GM18511 (cell line): ENCODE measurements at regions not wholly inside any gene's neighbourhood (a gene's known extent, or its start where the extent isn't known, plus 50 kb on each side); places are given as distances from the start of the nearest gene placed in this dataset.

Experiments used
- ATAC-seq: cut with Tn5 transposase; IDR thresholded peaks from one replicate; pipeline ENCODE4 v1.9.1; 2021; ENCODE audit warnings: mild to moderate bottlenecking, moderate library complexity; ENCODE audit not compliant: unreplicated experiment

DNA sequence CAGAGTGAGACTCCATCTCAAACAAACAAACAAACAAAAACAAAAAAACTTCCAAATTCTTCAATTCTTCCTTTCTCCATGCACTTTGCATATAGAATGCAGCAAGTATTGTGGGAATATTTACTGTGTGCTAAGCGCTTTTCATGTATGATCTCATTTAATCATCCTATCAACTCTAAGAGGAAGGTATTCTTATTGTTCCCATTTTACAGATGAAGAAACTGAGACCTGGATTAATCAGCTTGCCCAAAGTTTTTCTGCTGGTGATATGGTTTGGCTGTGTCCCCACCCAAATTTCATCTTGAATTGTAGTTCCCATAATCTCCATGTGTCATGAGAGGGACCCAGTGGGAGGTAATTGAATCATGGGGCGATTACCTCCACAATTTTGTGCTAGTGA is 56.6 kb upstream of the KCNG1 start:
- no peak for ATAC-seq

DNA sequence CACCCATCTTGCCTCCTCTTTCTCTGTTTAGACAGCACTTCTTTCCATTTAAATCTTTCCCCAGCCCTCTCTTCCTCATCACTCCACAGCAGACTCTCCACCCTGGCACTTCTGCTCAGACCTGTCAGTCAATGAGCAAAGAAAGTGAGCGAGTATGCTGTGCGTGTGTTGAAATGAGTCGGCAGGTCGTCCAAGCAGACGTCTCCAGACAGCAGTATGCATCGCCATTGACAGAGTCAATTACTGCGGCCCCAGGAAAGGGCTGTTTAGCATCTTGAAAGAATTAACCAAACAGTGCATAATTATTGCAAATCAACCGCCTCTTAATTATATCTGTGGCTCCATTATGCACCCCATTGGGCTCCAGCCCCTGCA is 54.8 kb upstream of the KCNG1 start:
- no peak for ATAC-seq

DNA sequence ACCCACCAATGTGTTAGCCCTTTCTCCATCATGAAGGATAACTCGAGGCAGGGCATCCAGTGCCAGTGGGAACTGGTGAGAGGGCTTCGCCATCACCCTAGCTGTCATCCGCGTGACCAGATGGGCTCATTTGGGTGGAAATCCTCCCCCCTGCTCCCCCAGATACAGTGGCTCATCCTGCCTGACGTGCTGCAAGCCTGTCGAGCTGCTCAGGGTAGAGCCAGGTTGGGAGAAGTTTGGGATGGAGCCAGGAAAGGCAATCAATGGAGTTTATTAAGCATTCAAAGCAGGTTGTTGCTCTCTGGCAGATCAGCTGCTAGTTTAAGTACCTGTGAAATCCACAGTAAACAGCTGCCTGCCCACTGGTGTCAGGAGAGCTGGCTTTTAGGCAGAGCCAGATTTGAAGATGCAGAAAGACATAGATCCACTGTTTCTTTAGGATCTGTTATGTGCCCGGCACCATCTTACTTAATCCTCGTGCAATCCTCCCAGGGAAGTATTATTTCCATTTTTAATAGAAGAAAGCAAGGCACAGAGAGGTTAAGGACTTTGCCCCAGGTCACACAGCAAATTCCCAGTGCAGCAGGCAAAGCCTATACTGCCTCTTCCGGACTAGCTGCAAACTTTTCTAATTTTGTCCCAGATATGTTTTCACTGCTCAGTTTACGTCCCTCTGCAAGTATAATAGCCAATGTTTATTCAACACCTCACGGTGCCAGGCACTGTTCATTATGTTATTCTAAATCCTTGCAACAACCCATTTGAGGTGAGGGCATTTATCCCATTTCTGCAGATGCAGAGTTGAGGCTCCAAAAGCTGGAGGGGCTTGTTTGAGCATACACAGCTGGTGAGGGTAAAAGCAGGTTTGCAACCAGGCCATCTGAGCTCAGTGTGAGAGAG is 54.1 kb upstream of the KCNG1 start:
- no peak for ATAC-seq

DNA sequence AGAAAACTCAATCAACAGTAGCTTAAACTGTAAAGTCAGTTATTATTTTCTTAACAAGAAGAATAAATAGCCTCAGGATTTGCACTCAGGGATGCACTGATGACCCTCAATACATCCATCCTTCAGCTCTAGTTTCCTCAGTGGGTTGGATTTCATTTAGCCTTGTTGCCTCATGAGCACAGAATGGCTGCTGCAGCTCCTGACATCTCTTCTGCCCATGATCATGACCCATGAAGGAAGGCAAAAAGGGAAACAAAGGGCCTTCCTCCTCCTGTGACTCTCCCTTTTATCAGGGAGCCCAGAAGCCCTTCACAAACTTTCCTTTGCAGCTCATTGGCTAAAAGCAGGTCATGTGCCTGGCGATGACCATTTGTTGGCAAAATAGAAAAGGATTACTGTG is 51.2 kb upstream of the KCNG1 start:
- no peak for ATAC-seq
